ENCODE measurements at regions not wholly inside any gene's neighbourhood (a gene's known extent, or its start where the extent isn't known, plus 50 kb on each side); places are given as distances from the start of the nearest gene placed in this dataset.

DNA sequence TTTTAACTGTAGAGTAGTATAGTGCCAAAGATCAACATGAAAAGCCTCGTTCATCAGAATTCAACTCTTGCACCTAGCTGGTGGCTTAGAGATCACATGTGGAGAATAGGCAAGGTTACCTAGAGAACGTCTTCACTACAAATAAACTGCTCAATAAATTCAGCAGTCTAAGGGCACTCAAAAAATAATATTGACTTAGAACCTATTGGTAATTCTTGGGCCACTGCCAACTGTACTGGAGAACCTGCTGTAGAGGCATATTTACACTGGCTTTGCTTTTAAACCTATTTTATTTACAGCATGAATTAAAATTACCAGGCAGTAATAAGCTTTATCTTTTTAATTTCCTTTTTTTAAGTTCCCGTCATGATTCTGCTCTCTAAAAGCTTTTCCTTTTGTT lies 343.7 kb downstream of the PDHA2 start:
- Histone ChIP-seq H3K9me3 (replicated peaks; ENCODE audit: control insufficient read depth, insufficient read depth, low read length) (no peaks in the 10 kb centered on the region), H3K36me3 (ENCODE audit: control insufficient read depth in 2 of 2, insufficient read depth in 2 of 2, low read length in 1 of 2) (no peaks in the 10 kb centered on the region), H3K79me2 (ENCODE audit: control insufficient read depth, insufficient read depth, low read length) (no peaks in the 10 kb centered on the region), H3K9ac (ENCODE audit: control insufficient read depth, insufficient read depth, low read length) (no peak overlapping the region), H3K4me3 (no peak overlapping the region), H2AFZ (ENCODE audit: control insufficient read depth, low read depth, low read length) (no peak overlapping the region), H3K4me1 (ENCODE audit: control insufficient read depth, insufficient read depth, low read length) (no peaks in the 10 kb centered on the region), H3K4me2 (ENCODE audit: control insufficient read depth, insufficient read depth) (no peak overlapping the region), H3K27me3 (replicated peaks in 1 of 2; ENCODE audit: control insufficient read depth in 2 of 2, insufficient read depth in 2 of 2, low read length in 1 of 2) (no peaks in the 10 kb centered on the region), H3K27ac (ENCODE audit: control insufficient read depth, insufficient read depth) (no peak overlapping the region), H4K20me1 (ENCODE audit: control insufficient read depth, insufficient read depth) (no peaks in the 10 kb centered on the region)
- intact Hi-C loops (cut with micrococcal nuclease; ENCODE audit: unreplicated experiment) (no loop called here), in situ Hi-C loops (cut with MboI) (no loop called here)
- SMC1A ChIA-PET (ENCODE audit: uncharacterized antibody, unreplicated experiment), result interaction anchor here (1.4 to 1.5 kb wide), 2 partner anchors 21 to 42 kb away, joined by 3 to 7 read pairs; no protein-coding TSS in a partner anchor
- POLR2A ChIA-PET, result no interaction called here
- no peak for ATAC-seq
- BruUV-seq (replicated peaks), result no TSS peak
- DNase-seq (ENCODE audit: low read depth, low spot score), result no peak
- CTCF ChIA-PET, result no interaction called here
- FAIRE-seq, result no peak
- RAD21 ChIA-PET (ENCODE audit: unreplicated experiment), result no interaction called here
- no peak for TF ChIP-seq MXI1 (IDR thresholded peaks at IDR 0.05; ENCODE audit: low read depth, low read length)
- 5% methylated on average over 3 of the region's 3 CpGs for WGBS (ENCODE audit: insufficient coverage, insufficient replicate concordance, low lambda C conversion rate, missing lambda C conversion rate)

DNA sequence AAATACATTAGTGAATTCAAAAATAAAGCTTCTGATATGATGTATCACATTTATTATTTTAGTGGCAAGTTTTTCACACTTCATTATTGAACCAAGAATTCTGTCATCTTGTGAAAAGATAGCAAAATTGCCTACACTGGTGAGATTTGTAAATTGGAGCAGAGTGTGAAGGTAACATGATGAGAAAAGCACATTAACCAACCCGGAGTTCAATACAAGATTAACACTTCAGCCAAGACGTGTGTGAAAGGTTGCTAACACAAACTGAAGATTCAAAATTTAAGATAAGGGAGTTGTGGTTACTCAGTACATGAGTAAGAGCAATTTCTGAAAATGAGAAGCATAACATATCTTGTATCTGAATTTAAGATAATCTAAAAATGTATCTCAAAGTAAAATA lies 346.7 kb downstream of the PDHA2 start:
- ChIA-PET RAD21 (ENCODE audit: unreplicated experiment) (no interaction called here), POLR2A (no interaction called here), CTCF (interaction anchor here (1.3 kb wide), 1 partner anchor 9 kb away, joined by 3 read pairs; no protein-coding TSS in a partner anchor), SMC1A (ENCODE audit: uncharacterized antibody, unreplicated experiment) (interaction anchor here (1.4 kb wide), 1 partner anchor 8 kb away, joined by 4 read pairs; no protein-coding TSS in a partner anchor)
- no peaks in the 10 kb centered on the region for H3K27me3 ChIP-seq (replicated peaks in 1 of 2; ENCODE audit: control insufficient read depth in 2 of 2, insufficient read depth in 2 of 2, low read length in 1 of 2)
- no peaks in the 10 kb centered on the region for H3K4me1 ChIP-seq (ENCODE audit: control insufficient read depth, insufficient read depth, low read length)
- ATAC-seq (no peak), FAIRE-seq (no peak), DNase-seq (ENCODE audit: low read depth, low spot score) (no peak)
- no peaks in the 10 kb centered on the region for H3K79me2 ChIP-seq (ENCODE audit: control insufficient read depth, insufficient read depth, low read length)
- no peaks in the 10 kb centered on the region for H3K36me3 ChIP-seq (ENCODE audit: control insufficient read depth in 2 of 2, insufficient read depth in 2 of 2, low read length in 1 of 2)
- H3K27ac ChIP-seq (ENCODE audit: control insufficient read depth, insufficient read depth), result no peak overlapping the region
- H3K9me3 ChIP-seq (replicated peaks; ENCODE audit: control insufficient read depth, insufficient read depth, low read length), result no peaks in the 10 kb centered on the region
- H3K4me3 ChIP-seq, result no peak overlapping the region
- H2AFZ ChIP-seq (ENCODE audit: control insufficient read depth, low read depth, low read length), result no peak overlapping the region
- in situ Hi-C loops (cut with MboI) (no loop called here), intact Hi-C loops (cut with micrococcal nuclease; ENCODE audit: unreplicated experiment) (no loop called here)
- no peaks in the 10 kb centered on the region for H4K20me1 ChIP-seq (ENCODE audit: control insufficient read depth, insufficient read depth)
- no peak overlapping the region for H3K9ac ChIP-seq (ENCODE audit: control insufficient read depth, insufficient read depth, low read length)
- BruUV-seq (replicated peaks), result no TSS peak
- H3K4me2 ChIP-seq (ENCODE audit: control insufficient read depth, insufficient read depth), result no peak overlapping the region
- TF ChIP-seq NFXL1 (IDR thresholded peaks at IDR 0.05; ENCODE audit: borderline replicate concordance) (no peak), PAX8 (IDR thresholded peaks at IDR 0.05) (no peak), MTA3 (IDR thresholded peaks at IDR 0.05; ENCODE audit: borderline replicate concordance, low read length) (no peak), NFIC (IDR thresholded peaks at IDR 0.05; ENCODE audit: low read depth, low read length) (no peak), ZNF217 (IDR thresholded peaks at IDR 0.05) (no peak), ATF3 (IDR thresholded peaks at IDR 0.05; ENCODE audit: borderline replicate concordance, extremely low read depth, low read depth, low read length) (no peak), CHD1 (IDR thresholded peaks at IDR 0.05; ENCODE audit: low read depth, low read length) (no peak), HDGF (IDR thresholded peaks at IDR 0.05) (no peak)
- TF ChIP-seq, protein P1, sequence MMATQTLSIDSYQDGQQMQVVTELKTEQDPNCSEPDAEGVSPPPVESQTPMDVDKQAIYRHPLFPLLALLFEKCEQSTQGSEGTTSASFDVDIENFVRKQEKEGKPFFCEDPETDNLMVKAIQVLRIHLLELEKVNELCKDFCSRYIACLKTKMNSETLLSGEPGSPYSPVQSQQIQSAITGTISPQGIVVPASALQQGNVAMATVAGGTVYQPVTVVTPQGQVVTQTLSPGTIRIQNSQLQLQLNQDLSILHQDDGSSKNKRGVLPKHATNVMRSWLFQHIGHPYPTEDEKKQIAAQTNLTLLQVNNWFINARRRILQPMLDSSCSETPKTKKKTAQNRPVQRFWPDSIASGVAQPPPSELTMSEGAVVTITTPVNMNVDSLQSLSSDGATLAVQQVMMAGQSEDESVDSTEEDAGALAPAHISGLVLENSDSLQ (IDR thresholded peaks at IDR 0.05), result no peak
- 3% methylated on average over 2 of the region's 2 CpGs for WGBS (ENCODE audit: insufficient coverage, insufficient replicate concordance, low lambda C conversion rate, missing lambda C conversion rate)

Measured in GM12878 (cell line).